T-helper 2 cell treated with Interferon-gamma antibody and Interleukin-4, amounts not matched to agents 5 μg/mL and 100 μg/mL, for 36 hours (primary cell): ENCODE measurements at regions not wholly inside any gene's neighbourhood (a gene's known extent, or its start where the extent isn't known, plus 50 kb on each side); places are given as distances from the start of the nearest gene placed in this dataset.
"Not testable (repeated sequence)": the region's sequence is repeated elsewhere in the genome, so short reads cannot be mapped to it uniquely, and the experiment has no call there.

Experiments
- DNase-seq: peaks from one replicate; pipeline ENCODE4 v3.0.0; 2021; ENCODE audit warnings: low spot score
- H3K27ac Mint-ChIP-seq: one replicate; pipeline ENCODE4 v1.8.0; 2021; ENCODE audit warnings: mild to moderate bottlenecking, mixed read lengths
- H3K27me3 Mint-ChIP-seq: one replicate; pipeline ENCODE4 v1.8.0; 2021; ENCODE audit warnings: low read depth, mixed read lengths
- H3K36me3 Mint-ChIP-seq: one replicate; pipeline ENCODE4 v1.8.0; 2021; ENCODE audit warnings: low read depth, mixed read lengths
- H3K4me1 Mint-ChIP-seq: one replicate; pipeline ENCODE4 v1.8.0; 2021; ENCODE audit warnings: low read depth, mixed read lengths
- H3K4me3 Mint-ChIP-seq: one replicate; pipeline ENCODE4 v1.8.0; 2022; ENCODE audit warnings: mild to moderate bottlenecking, moderate library complexity, mixed read lengths
- H3K9me3 Mint-ChIP-seq: one replicate; pipeline ENCODE4 v1.8.0; 2021; ENCODE audit warnings: mixed read lengths

DNA sequence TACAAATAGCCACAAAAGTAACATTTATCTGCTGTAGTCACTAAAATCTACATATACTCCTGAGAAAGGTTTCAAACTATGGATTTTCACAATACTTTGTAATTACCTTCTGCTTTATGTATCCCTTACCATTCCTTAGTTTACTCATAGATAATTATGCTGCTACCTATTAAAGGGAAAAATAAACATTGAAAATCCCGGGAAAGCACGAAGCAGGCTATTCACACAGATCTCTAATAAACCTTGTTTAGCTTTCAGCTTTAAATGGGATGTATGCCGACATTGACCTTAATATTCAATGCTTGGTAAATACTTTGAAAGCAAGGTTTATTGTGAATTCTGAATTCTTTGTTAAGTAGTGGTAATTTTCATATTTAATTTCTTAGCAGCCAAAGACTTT is 58.5 kb upstream of the SMIM30 start:
- H3K36me3 Mint-ChIP-seq, result no peaks in the 10 kb centered on the region
- H3K9me3 Mint-ChIP-seq, result no peaks in the 10 kb centered on the region
- DNase-seq, result no peak
- H3K27ac Mint-ChIP-seq, result no peak overlapping the region
- no peak overlapping the region for H3K4me3 Mint-ChIP-seq
- H3K4me1 Mint-ChIP-seq, result no peaks in the 10 kb centered on the region
- no peaks in the 10 kb centered on the region for H3K27me3 Mint-ChIP-seq

DNA sequence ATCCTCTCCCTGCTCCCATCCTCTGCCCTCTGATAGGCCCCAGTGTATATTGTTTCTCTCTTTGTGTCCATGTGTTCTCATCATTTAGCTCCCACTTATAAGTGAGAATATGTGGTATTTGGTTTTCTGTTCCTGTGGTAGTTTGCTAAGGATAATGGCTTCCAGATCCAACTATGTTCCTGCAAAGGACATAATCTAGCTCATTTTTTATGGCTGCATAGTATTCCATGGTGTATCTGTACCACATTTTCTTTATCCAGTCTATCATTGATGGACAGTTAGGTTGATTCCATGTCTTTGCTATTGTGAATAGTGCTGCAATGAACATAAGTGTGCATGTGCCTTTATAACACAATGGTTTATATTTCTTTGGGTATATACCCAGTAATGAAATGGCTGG is 57.8 kb upstream of the SMIM30 start:
- not testable (repeated sequence) for H3K27me3 Mint-ChIP-seq, H3K9me3 Mint-ChIP-seq, H3K4me1 Mint-ChIP-seq, H3K36me3 Mint-ChIP-seq, H3K4me3 Mint-ChIP-seq, DNase-seq, H3K27ac Mint-ChIP-seq

DNA sequence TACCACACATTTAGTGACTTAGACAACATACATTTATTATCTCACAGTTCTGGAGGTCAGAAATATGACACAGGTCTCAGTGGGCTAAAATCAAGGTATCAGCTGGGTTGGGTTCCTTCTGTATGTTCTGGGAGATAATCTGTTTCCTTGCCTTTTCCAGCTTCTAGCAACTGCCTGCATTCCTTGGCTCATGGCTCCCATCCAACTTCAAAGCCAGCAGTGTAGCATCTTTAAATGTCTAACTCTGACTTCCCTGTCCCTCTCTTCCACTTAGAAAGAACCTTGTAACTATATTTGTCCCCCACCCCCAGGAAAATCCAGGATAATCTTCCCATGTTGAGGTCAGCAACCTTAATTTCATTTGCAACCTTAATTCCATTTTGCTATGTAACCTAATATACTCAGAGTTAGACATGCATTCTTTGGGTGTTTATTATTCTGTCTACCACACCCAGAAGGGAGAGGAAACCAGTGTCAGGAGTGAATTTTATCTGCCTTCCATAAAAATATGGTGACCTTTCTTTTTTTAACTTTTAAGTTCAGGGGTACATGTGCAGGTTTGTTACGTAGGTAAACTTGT is 57.3 kb upstream of the SMIM30 start:
- H3K27me3 Mint-ChIP-seq, result no peaks in the 10 kb centered on the region
- H3K27ac Mint-ChIP-seq, result no peak overlapping the region
- DNase-seq, result no peak
- H3K36me3 Mint-ChIP-seq, result no peaks in the 10 kb centered on the region
- no peak overlapping the region for H3K4me3 Mint-ChIP-seq
- no peaks in the 10 kb centered on the region for H3K9me3 Mint-ChIP-seq
- H3K4me1 Mint-ChIP-seq, result no peaks in the 10 kb centered on the region

DNA sequence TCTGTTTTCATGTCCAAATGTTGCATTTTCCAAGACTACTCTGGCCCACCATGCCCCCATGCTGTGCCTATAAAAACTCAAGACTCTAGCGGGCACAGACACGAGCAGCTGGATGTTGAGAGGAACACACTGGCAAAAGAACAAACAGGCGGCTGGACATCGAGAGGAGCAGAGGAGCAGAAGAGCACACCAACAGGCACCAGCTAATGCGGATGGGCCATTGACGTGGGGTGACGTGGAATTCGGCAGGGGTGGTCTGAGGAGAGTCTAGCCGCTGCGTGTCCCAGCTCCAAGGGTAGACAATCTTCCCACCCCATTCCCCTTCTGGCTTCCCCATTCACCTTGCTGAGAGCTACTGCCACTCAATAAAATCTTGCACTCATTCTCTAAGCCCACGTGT is 54.4 kb upstream of the SMIM30 start:
- no peaks in the 10 kb centered on the region for H3K4me1 Mint-ChIP-seq
- H3K27ac Mint-ChIP-seq, result no peak overlapping the region
- no peaks in the 10 kb centered on the region for H3K36me3 Mint-ChIP-seq
- no peak for DNase-seq
- H3K4me3 Mint-ChIP-seq, result no peak overlapping the region
- peaks cover 3% of the 10 kb centered on the region for H3K27me3 Mint-ChIP-seq
- no peaks in the 10 kb centered on the region for H3K9me3 Mint-ChIP-seq

DNA sequence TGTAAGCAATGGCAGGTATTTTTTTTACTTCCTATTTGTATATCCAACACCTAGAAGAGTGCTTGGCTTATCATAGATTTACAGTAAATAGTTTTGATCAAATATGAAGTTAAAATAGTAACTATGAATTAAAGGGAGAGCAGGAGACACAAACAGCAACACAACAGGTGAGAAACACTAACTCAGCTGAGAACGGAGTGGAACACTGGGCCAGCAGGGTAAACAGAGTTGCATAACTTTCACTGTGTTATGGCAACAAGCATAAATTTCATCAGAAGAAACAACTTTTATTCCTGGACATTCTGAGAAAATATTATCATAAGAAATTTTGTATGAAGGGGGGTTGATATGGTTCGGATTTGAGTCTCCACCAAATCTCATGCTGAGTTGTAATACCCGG is 52.2 kb upstream of the SMIM30 start:
- Mint-ChIP-seq H3K4me3 (no peak overlapping the region), H3K9me3 (no peaks in the 10 kb centered on the region), H3K27me3 (peaks cover 3% of the 10 kb centered on the region), H3K4me1 (no peaks in the 10 kb centered on the region), H3K27ac (no peak overlapping the region), H3K36me3 (no peaks in the 10 kb centered on the region)
- no peak for DNase-seq
